ENCODE measurements at regions not wholly inside any gene's neighbourhood (a gene's known extent, or its start where the extent isn't known, plus 50 kb on each side); places are given as distances from the start of the nearest gene placed in this dataset.

DNA sequence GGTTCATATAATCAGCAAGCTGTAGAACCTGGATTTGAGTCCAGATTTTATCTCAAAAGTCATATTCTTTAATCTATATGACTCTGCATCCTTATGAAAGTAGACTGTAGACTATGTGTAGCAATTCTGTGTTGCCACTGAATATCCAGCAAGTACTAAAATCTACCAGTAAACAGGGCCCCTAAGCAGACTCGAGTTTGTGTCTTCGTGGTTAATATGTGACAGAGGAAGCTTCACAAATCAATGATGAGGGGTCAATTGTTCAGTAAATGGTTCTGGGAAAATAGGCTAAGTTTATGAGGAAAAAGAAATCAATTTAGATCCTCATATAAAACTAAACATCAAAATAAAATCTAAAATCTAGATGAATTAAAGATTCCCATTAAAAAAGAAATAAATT, 648.5 kb upstream of the KIRREL3 start:
- ChIA-PET RAD21 (ENCODE audit: unreplicated experiment) (no interaction called here), POLR2A (no interaction called here), CTCF (no interaction called here), SMC1A (ENCODE audit: uncharacterized antibody, unreplicated experiment) (interaction anchor here (1.2 kb wide), 1 partner anchor 10 kb away, joined by 3 read pairs; no protein-coding TSS in a partner anchor)
- Histone ChIP-seq H3K4me2 (ENCODE audit: control insufficient read depth, insufficient read depth) (no peak overlapping the region), H3K79me2 (ENCODE audit: control insufficient read depth, insufficient read depth, low read length) (no peaks in the 10 kb centered on the region), H3K9ac (ENCODE audit: control insufficient read depth, insufficient read depth, low read length) (no peak overlapping the region), H3K27ac (ENCODE audit: control insufficient read depth, insufficient read depth) (no peak overlapping the region), H3K27me3 (replicated peaks in 1 of 2; ENCODE audit: control insufficient read depth in 2 of 2, insufficient read depth in 2 of 2, low read length in 1 of 2) (no peaks in the 10 kb centered on the region), H3K9me3 (replicated peaks; ENCODE audit: control insufficient read depth, insufficient read depth, low read length) (no peaks in the 10 kb centered on the region), H2AFZ (ENCODE audit: control insufficient read depth, low read depth, low read length) (no peak overlapping the region), H4K20me1 (ENCODE audit: control insufficient read depth, insufficient read depth) (no peaks in the 10 kb centered on the region), H3K4me3 (no peak overlapping the region), H3K36me3 (ENCODE audit: control insufficient read depth in 2 of 2, insufficient read depth in 2 of 2, low read length in 1 of 2) (no peaks in the 10 kb centered on the region), H3K4me1 (ENCODE audit: control insufficient read depth, insufficient read depth, low read length) (no peaks in the 10 kb centered on the region)
- WGBS (ENCODE audit: insufficient coverage, insufficient replicate concordance, low lambda C conversion rate, missing lambda C conversion rate) = 0% methylated on average over 2 of the region's 2 CpGs
- DNase-seq (ENCODE audit: low read depth, low spot score) = no peak
- ATAC-seq = no peak
- intact Hi-C loops (cut with micrococcal nuclease; ENCODE audit: unreplicated experiment) (no loop called here), in situ Hi-C loops (cut with MboI) (no loop called here)
- no TSS peak for BruUV-seq (replicated peaks)
- TF ChIP-seq POLR2AphosphoS5 (IDR thresholded peaks at IDR 0.05; ENCODE audit: low read length) = no peak
- TF ChIP-seq YY1 (IDR thresholded peaks at IDR 0.05; ENCODE audit: low read depth, low read length) = no peak
- TF ChIP-seq SP1 (IDR thresholded peaks at IDR 0.05; ENCODE audit: low read depth, low read length) = no peak
- TF ChIP-seq, protein P1, sequence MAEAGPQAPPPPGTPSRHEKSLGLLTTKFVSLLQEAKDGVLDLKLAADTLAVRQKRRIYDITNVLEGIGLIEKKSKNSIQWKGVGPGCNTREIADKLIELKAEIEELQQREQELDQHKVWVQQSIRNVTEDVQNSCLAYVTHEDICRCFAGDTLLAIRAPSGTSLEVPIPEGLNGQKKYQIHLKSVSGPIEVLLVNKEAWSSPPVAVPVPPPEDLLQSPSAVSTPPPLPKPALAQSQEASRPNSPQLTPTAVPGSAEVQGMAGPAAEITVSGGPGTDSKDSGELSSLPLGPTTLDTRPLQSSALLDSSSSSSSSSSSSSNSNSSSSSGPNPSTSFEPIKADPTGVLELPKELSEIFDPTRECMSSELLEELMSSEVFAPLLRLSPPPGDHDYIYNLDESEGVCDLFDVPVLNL (IDR thresholded peaks at IDR 0.05; ENCODE audit: low read depth, low read length) = no peak
- no peak for TF ChIP-seq BCL11A (IDR thresholded peaks at IDR 0.05; ENCODE audit: low read depth, low read length)
- no peak for FAIRE-seq

DNA sequence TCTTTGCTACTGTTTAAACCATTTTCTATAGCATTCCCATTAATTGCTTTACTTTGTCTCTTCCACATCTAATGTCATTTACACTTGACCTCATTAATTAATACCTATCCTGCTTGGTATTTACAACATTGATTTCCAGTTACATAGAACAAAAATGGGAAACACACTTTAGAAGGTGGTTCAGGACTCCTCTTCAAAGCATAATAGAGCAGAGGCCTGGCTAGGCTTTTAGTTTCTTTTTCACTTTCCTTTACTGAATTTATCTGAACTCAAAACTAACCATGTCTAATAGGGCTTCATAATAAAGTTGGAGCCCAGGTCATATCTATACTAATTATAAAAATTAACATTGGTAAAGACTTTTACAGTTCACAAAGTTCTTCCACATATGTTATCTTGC, 648.0 kb upstream of the KIRREL3 start:
- Histone ChIP-seq H3K27me3 (replicated peaks in 1 of 2; ENCODE audit: control insufficient read depth in 2 of 2, insufficient read depth in 2 of 2, low read length in 1 of 2) (no peaks in the 10 kb centered on the region), H4K20me1 (ENCODE audit: control insufficient read depth, insufficient read depth) (no peaks in the 10 kb centered on the region), H3K4me1 (ENCODE audit: control insufficient read depth, insufficient read depth, low read length) (no peaks in the 10 kb centered on the region), H2AFZ (ENCODE audit: control insufficient read depth, low read depth, low read length) (no peak overlapping the region), H3K4me2 (ENCODE audit: control insufficient read depth, insufficient read depth) (no peak overlapping the region), H3K27ac (ENCODE audit: control insufficient read depth, insufficient read depth) (no peak overlapping the region), H3K4me3 (no peak overlapping the region), H3K9me3 (replicated peaks; ENCODE audit: control insufficient read depth, insufficient read depth, low read length) (no peaks in the 10 kb centered on the region), H3K79me2 (ENCODE audit: control insufficient read depth, insufficient read depth, low read length) (no peaks in the 10 kb centered on the region), H3K9ac (ENCODE audit: control insufficient read depth, insufficient read depth, low read length) (no peak overlapping the region), H3K36me3 (ENCODE audit: control insufficient read depth in 2 of 2, insufficient read depth in 2 of 2, low read length in 1 of 2) (no peaks in the 10 kb centered on the region)
- POLR2A ChIA-PET = no interaction called here
- RAD21 ChIA-PET (ENCODE audit: unreplicated experiment) = no interaction called here
- no TSS peak for BruUV-seq (replicated peaks)
- SMC1A ChIA-PET (ENCODE audit: uncharacterized antibody, unreplicated experiment) = interaction anchor here (1.2 kb wide), 2 partner anchors 9 to 16 kb away, joined by 3 read pairs; no protein-coding TSS in a partner anchor
- intact Hi-C loops (cut with micrococcal nuclease; ENCODE audit: unreplicated experiment) (no loop called here), in situ Hi-C loops (cut with MboI) (no loop called here)
- ATAC-seq (no peak), DNase-seq (ENCODE audit: low read depth, low spot score) (no peak), FAIRE-seq (no peak)
- CTCF ChIA-PET = no interaction called here
- TF ChIP-seq RAD51 (IDR thresholded peaks at IDR 0.05) (no peak), NR2C1 (IDR thresholded peaks at IDR 0.05) (no peak), STAT3 (IDR thresholded peaks at IDR 0.05; ENCODE audit: low read depth, low read length) (no peak), ZNF384 (IDR thresholded peaks at IDR 0.05; ENCODE audit: borderline replicate concordance, low read depth, low read length) (no peak), ZNF24 (IDR thresholded peaks at IDR 0.05) (no peak)
- TF ChIP-seq, protein P2, sequence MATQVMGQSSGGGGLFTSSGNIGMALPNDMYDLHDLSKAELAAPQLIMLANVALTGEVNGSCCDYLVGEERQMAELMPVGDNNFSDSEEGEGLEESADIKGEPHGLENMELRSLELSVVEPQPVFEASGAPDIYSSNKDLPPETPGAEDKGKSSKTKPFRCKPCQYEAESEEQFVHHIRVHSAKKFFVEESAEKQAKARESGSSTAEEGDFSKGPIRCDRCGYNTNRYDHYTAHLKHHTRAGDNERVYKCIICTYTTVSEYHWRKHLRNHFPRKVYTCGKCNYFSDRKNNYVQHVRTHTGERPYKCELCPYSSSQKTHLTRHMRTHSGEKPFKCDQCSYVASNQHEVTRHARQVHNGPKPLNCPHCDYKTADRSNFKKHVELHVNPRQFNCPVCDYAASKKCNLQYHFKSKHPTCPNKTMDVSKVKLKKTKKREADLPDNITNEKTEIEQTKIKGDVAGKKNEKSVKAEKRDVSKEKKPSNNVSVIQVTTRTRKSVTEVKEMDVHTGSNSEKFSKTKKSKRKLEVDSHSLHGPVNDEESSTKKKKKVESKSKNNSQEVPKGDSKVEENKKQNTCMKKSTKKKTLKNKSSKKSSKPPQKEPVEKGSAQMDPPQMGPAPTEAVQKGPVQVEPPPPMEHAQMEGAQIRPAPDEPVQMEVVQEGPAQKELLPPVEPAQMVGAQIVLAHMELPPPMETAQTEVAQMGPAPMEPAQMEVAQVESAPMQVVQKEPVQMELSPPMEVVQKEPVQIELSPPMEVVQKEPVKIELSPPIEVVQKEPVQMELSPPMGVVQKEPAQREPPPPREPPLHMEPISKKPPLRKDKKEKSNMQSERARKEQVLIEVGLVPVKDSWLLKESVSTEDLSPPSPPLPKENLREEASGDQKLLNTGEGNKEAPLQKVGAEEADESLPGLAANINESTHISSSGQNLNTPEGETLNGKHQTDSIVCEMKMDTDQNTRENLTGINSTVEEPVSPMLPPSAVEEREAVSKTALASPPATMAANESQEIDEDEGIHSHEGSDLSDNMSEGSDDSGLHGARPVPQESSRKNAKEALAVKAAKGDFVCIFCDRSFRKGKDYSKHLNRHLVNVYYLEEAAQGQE (IDR thresholded peaks at IDR 0.05; ENCODE audit: low read depth, low read length) = no peak
- TF ChIP-seq, protein P3, sequence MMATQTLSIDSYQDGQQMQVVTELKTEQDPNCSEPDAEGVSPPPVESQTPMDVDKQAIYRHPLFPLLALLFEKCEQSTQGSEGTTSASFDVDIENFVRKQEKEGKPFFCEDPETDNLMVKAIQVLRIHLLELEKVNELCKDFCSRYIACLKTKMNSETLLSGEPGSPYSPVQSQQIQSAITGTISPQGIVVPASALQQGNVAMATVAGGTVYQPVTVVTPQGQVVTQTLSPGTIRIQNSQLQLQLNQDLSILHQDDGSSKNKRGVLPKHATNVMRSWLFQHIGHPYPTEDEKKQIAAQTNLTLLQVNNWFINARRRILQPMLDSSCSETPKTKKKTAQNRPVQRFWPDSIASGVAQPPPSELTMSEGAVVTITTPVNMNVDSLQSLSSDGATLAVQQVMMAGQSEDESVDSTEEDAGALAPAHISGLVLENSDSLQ (IDR thresholded peaks at IDR 0.05) = no peak

Measured in GM12878 (cell line).